GM18499 (cell line): ENCODE measurements at regions not wholly inside any gene's neighbourhood (a gene's known extent, or its start where the extent isn't known, plus 50 kb on each side); places are given as distances from the start of the nearest gene placed in this dataset.
"Not testable (repeated sequence)": the region's sequence is repeated elsewhere in the genome, so short reads cannot be mapped to it uniquely, and the experiment has no call there.

Source experiments
- ATAC-seq: cut with Tn5 transposase; IDR thresholded peaks from one replicate; pipeline ENCODE4 v1.9.1; 2021; ENCODE audit warnings: moderate number of reproducible peaks; ENCODE audit not compliant: insufficient read depth, unreplicated experiment

DNA sequence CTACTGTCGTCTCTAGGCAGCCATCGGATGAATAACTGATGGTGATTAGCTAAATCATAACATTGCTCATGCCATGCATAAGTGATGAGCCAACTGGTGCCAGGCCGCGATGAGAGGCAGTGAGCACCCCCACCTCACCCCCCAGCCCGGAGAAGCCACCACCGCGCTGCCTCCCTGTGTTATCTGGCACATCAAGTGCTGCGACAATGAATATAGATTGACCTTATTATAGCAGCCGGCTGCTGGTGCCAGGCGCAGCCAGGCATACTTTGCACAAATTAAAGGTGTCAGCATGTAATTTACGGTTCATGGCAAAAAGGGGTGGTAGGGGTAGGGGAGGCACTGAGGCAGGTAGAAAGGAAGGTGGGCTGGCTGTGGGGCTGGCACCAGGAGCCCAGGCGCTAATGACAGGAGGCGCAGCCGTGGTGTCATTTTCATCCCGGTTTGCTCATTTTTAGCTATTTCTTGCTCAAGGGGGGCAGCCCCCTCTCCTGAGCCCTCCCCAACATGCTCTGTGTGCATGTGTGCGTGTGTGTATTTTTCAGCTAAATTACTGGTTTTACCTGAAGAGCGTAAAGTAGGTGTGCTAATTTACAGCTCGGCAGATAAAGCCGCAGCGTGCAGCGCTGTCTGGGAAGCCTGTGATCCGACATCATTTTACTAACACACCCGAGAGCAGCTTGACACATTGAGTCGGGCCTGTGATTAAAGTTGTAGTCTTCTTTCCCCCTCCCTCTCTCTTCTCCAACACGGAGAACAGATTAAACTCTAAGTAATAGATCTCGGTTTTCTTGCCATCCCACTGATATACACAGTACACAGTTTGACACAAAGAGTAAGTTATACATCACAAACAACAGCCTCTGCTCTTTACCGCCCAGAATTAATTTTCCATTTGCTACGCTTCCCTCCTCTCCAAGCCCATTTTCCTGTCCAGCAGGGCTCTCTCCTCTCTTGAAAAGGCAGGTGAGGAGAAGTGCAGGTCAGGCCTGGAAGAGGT, 212.3 kb downstream of the RPLP1 start:
- no peak for ATAC-seq

GRCh38 chr15:69665641-69666111, 213.1 kb downstream of the RPLP1 start:
- no peak for ATAC-seq

DNA sequence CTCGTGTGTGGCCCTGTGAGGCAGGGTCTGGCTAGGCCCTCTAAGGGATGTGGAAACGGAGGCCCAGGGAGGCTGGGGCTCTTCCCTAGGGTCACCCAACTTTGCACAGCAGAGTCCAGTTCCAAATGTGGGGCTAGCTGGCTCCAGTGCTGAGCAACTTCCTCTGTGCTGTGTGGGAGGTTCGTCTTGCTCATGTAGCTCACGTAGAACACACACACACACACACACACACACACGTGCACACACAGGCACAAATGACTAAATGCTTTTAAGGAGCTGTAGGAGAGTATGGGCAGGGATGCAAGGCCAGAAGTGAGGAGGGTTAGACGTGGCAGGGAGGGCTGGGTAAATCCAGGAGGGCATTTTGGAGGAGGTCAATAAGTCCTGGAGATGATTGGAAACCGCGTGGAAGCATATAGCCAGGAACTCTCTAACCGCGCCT, 213.8 kb downstream of the RPLP1 start:
- ATAC-seq: no peak

GRCh38 chr15:69666921-69667811, 214.5 kb downstream of the RPLP1 start:
- no peak for ATAC-seq

GRCh38 chr15:69668039-69668705, 215.6 kb downstream of the RPLP1 start:
- ATAC-seq: no peak

GRCh38 chr15:69668963-69669362, 216.3 kb downstream of the RPLP1 start:
- ATAC-seq: no peak

DNA sequence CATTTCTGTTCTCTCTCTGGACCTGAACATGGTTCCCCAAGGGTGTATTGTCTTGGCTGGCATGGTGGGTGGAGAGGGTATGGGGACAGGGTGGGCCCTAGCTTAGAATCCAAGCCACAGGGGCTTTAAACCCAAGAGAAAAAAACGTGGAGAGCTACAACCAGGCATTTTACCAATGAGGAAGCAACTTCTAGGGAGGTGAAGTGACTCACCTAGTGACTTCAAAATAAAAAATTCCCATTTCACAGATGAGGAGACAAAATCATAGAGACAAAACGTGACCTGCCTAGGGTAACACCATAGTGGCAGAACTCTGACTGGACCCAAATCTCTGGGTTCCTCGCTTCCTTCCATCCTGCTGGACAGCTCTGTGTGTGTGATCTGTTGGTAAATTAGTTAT, 216.8 kb downstream of the RPLP1 start:
- ATAC-seq: no peak

GRCh38 chr15:69673291-69673881, 220.8 kb downstream of the RPLP1 start:
- ATAC-seq: no peak

DNA sequence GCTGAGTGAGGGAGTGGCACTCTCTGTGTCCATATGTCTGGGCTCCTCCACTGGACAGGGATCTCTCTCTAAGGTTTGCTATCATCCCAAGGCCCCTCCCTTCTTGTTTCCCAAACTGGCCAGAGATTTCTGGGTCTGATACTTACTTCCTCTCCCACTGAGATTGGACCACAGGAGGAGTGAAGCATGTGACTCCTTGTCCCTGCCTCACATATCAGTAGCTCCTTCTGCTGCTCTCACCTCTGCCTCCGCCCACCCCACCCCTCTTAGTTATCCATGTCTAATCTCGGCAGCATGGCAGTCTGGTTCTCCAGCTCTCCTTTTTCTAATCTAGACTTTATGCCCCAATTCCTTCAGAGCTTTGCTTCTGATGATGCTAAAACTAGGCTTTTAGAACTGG, 223.1 kb downstream of the RPLP1 start:
- no peak for ATAC-seq

GRCh38 chr15:69677403-69677802, 224.8 kb downstream of the RPLP1 start:
- ATAC-seq: no peak

- ATAC-seq: no peak
Observed at GRCh38 chr15:69679623-69680228, 227.1 kb downstream of the RPLP1 start.

GRCh38 chr15:69684823-69685222, 232.2 kb downstream of the RPLP1 start:
- ATAC-seq: not testable (repeated sequence)

- ATAC-seq: no peak
Observed at GRCh38 chr15:69685512-69686452, 233.2 kb downstream of the RPLP1 start.

DNA sequence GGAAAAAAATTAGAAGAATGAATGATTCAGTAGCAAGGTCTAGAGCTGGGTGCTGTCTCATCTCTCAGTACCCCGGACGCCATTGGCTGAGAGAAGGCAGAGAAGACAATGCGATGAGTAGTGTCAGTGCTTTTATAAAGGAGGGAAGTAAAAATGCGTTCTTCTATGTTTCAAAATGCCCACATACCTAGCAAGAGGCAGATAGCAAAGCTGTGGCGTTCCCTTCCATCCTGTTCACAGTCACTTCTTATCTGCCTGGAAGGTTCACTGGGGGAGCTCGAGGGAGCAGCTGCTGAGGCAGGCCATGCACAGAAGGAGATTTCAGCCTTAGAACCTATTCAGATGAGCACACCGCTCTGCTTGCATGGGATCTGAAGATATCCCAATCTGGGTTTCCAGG, 234.0 kb downstream of the RPLP1 start:
- no peak for ATAC-seq

GRCh38 chr15:69689133-69689532, 236.5 kb downstream of the RPLP1 start:
- no peak for ATAC-seq

GRCh38 chr15:69691307-69692015, 238.8 kb downstream of the RPLP1 start:
- ATAC-seq: no peak

DNA sequence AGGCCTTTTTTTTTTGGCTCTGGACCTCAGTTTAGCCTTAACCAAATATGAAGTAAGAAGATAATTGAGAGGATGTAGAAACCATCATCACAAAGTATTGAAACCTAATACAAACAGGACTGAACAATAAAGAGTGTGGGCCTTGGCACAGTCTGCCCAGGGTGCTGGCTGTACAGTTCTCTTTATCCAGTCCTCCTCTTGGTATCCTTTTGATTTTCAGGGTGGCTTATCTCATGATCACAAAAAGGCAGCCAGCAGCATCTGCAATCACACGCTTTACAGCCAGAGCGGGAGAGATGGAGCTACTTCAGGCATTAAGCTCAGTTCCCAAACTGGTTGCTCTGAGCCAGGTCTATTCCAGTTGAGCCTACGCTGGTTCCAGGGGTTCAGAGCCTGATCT, 239.7 kb downstream of the RPLP1 start:
- no peak for ATAC-seq

- ATAC-seq: no peak
Observed at GRCh38 chr15:69693059-69693458, 240.4 kb downstream of the RPLP1 start.
